Pancreas (tissue), 10 donors: ENCODE measurements at regions not wholly inside any gene's neighbourhood (a gene's known extent, or its start where the extent isn't known, plus 50 kb on each side); places are given as distances from the start of the nearest gene placed in this dataset.

Experiments used
- ATAC-seq, 4 donors: fragments of 200-7000 bp; cut with Tn5 transposase; one replicate each; pipeline versions ENCODE4 v1.8.0 to v1.9.1; 2020; ENCODE audit warnings: mild to moderate bottlenecking in 4 of 4, moderate library complexity in 4 of 4
- DNase-seq, 6 donors: peaks; one replicate each; pipeline ENCODE4 v3.0.0-alpha.2; 2020
- FAIRE-seq: peaks from 2 replicates; lab custom pipeline; 2012; peaks lifted over from hg19 to GRCh38; lab: Jason Lieb, UNC
- H3K27ac ChIP-seq, 4 donors: fragments of 200-600 bp; sonication (generic); 1 replicate in 3 of 4; 2 replicates in 1 of 4; pipeline versions ENCODE4 v1.5.0 to v1.8.0; 2020
- H3K27me3 ChIP-seq, 4 donors: fragments of 200-600 bp; one replicate each; pipeline ENCODE4 v1.8.0; 2021
- H3K36me3 ChIP-seq, 3 donors: fragments of 200-600 bp; sonication (generic) in 1 of 3; one replicate each; pipeline versions ENCODE4 v1.5.0 to v1.8.0; 2020 to 2021
- H3K4me1 ChIP-seq, 3 donors: fragments of 200-600 bp; one replicate each; pipeline ENCODE4 v1.8.0; 2021
- H3K4me3 ChIP-seq, 4 donors: fragments of 200-600 bp; sonication (generic) in 2 of 4; one replicate each; pipeline versions ENCODE4 v1.5.0 to v1.8.0; 2020 to 2021
- H3K9me3 ChIP-seq, 4 donors: fragments of 200-600 bp; one replicate each; pipeline ENCODE4 v1.8.0; 2021
- WGBS, 2 donors: extraction: QIAGEN DNeasy Blood & Tissue Kit; methylation state at CpG; one replicate each; pipeline ENCODE4 v1.1.7; 2013; 5-methylcytosine and 5-hydroxymethylcytosine counted together
- intact Hi-C, 3 donors: fragments of 100-400 bp; cut with DNase I; formaldehyde crosslinking; loops; one replicate each; pipeline versions ENCODE4 v1.11.1 to v1.14.2; 2022
- TF ChIP-seq, protein P1 (sequence below), 4 donors: fragments of 200-600 bp; sonication (generic) in 3 of 4; IDR thresholded peaks; one replicate each; pipeline versions ENCODE4 v1.5.0 to v1.8.0; 2021; ENCODE audit warnings: antibody characterized with exemption in 4 of 4
- donor health status: healthy with polysubstance abuse.
- donor health status: DM: no; HTN: no; CAD: no; lungs with moderate emphysema.
- donor health status: DM: no; HTN: no; CAD: no.
- donor health status: control.
- donor health status: control.
- donor health status: Bipolar disorder and iron deficiency.
- donor health status: DM: yes; HTN: yes; CAD: no.
- donor health status: DM: no; HTN: no; CAD: no.
- donor health status: DM: no; HTN: no; CAD: no.
- donor health status: DM: yes; HTN: yes; CAD: no.

GRCh38 chr15:56844471-56844870 lies 74.0 kb upstream of the TCF12 start:
- intact Hi-C loops = no loop called here
- Histone ChIP-seq H3K4me3 (no peak overlapping the region), H3K27ac (no peak overlapping the region), H3K27me3 (no peaks in the 10 kb centered on the region), H3K36me3 (no peaks in the 10 kb centered on the region), H3K4me1 (no peaks in the 10 kb centered on the region), H3K9me3 (no peaks in the 10 kb centered on the region)
- no peak for DNase-seq
- TF ChIP-seq, protein P1, sequence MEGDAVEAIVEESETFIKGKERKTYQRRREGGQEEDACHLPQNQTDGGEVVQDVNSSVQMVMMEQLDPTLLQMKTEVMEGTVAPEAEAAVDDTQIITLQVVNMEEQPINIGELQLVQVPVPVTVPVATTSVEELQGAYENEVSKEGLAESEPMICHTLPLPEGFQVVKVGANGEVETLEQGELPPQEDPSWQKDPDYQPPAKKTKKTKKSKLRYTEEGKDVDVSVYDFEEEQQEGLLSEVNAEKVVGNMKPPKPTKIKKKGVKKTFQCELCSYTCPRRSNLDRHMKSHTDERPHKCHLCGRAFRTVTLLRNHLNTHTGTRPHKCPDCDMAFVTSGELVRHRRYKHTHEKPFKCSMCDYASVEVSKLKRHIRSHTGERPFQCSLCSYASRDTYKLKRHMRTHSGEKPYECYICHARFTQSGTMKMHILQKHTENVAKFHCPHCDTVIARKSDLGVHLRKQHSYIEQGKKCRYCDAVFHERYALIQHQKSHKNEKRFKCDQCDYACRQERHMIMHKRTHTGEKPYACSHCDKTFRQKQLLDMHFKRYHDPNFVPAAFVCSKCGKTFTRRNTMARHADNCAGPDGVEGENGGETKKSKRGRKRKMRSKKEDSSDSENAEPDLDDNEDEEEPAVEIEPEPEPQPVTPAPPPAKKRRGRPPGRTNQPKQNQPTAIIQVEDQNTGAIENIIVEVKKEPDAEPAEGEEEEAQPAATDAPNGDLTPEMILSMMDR (IDR thresholded peaks at IDR 0.05) = no peak
- FAIRE-seq = no peak
- no peak for ATAC-seq
- WGBS, 2 donors = 79 to 87% methylated on average over 3 of the region's 3 CpGs

- Histone ChIP-seq H3K27me3 (no peaks in the 10 kb centered on the region), H3K9me3 (no peaks in the 10 kb centered on the region), H3K4me1 (no peaks in the 10 kb centered on the region), H3K36me3 (no peaks in the 10 kb centered on the region), H3K27ac (no peak overlapping the region), H3K4me3 (no peak overlapping the region)
- FAIRE-seq = no peak
- no peak for DNase-seq
- TF ChIP-seq, protein P1 (IDR thresholded peaks at IDR 0.05) = no peak
- intact Hi-C loops = no loop called here
- ATAC-seq = no peak
Measured at GRCh38 chr15:56839641-56840040, 78.8 kb upstream of the TCF12 start.

DNA sequence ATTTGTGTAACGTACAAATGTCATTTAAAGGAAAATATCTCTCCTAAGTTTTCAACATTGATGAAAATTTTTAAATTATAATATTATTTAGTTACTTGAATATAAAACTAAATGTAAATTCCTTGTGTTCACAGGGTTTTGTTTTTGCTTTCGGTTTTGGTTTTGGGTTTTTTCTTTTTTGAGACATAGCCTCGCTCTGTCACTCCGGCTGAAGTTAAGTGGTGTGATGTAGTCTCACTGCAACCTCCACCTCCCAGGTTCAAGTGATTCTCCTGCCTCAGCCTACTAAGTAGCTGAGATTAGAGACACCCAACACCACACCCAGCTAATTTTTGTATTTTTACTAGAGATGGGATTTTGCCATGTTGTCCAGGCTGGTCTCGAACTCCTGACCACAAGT lies 79.3 kb upstream of the TCF12 start:
- DNase-seq (no peak), FAIRE-seq (no peak), ATAC-seq (no peak)
- H3K36me3 ChIP-seq = no peaks in the 10 kb centered on the region
- H3K4me3 ChIP-seq = no peak overlapping the region
- intact Hi-C loops = no loop called here
- no peak overlapping the region for H3K27ac ChIP-seq
- no peaks in the 10 kb centered on the region for H3K27me3 ChIP-seq
- no peaks in the 10 kb centered on the region for H3K9me3 ChIP-seq
- no peaks in the 10 kb centered on the region for H3K4me1 ChIP-seq
- 75 to 76% methylated on average over 5 of the region's 5 CpGs for WGBS, 2 donors
- TF ChIP-seq, protein P1 (IDR thresholded peaks at IDR 0.05) = no peak

GRCh38 chr15:56838085-56838484 lies 80.4 kb upstream of the TCF12 start:
- intact Hi-C loops = no loop called here
- H3K4me1 ChIP-seq = no peaks in the 10 kb centered on the region
- ATAC-seq (no peak), DNase-seq (no peak), FAIRE-seq (no peak)
- no peak overlapping the region for H3K4me3 ChIP-seq
- WGBS, 2 donors = 97 to 99% methylated on average over 4 of the region's 4 CpGs
- H3K36me3 ChIP-seq = no peaks in the 10 kb centered on the region
- TF ChIP-seq, protein P1 (IDR thresholded peaks at IDR 0.05) = no peak
- no peak overlapping the region for H3K27ac ChIP-seq
- H3K27me3 ChIP-seq = no peaks in the 10 kb centered on the region
- H3K9me3 ChIP-seq = no peaks in the 10 kb centered on the region

- H3K4me1 ChIP-seq = peaks cover 0 to 6% (median 3%) of the 10 kb centered on the region in 3 donors
- ATAC-seq = no peak
- no peaks in the 10 kb centered on the region for H3K36me3 ChIP-seq
- 84 to 90% methylated on average over 1 of the region's 1 CpG for WGBS, 2 donors
- H3K4me3 ChIP-seq = no peak overlapping the region
- no peaks in the 10 kb centered on the region for H3K9me3 ChIP-seq
- no peak for DNase-seq
- TF ChIP-seq, protein P1 (IDR thresholded peaks at IDR 0.05) = no peak
- intact Hi-C loops = no loop called here
- H3K27ac ChIP-seq = no peak overlapping the region
- FAIRE-seq = no peak
- no peaks in the 10 kb centered on the region for H3K27me3 ChIP-seq
Measured at GRCh38 chr15:56837273-56837672, 81.2 kb upstream of the TCF12 start.
